Tibial artery (tissue), 4 donors: ENCODE measurements at regions not wholly inside any gene's neighbourhood (a gene's known extent, or its start where the extent isn't known, plus 50 kb on each side); places are given as distances from the start of the nearest gene placed in this dataset.

Source experiments
- DNase-seq, 2 donors: peaks; one replicate each; pipeline ENCODE4 v3.0.0-alpha.2; 2019
- H3K27ac ChIP-seq, 2 donors: fragments of 200-600 bp; sonication (generic) in 1 of 2; 1 replicate in 1 of 2; 2 replicates in 1 of 2; pipeline ENCODE4 v1.5.1; 2018 to 2019; ENCODE audit warnings: mild to moderate bottlenecking in 1 of 2
- H3K27me3 ChIP-seq, 2 donors: fragments of 200-600 bp; sonication (generic) in 1 of 2; one replicate each; pipeline versions ENCODE4 v1.5.1 to v1.6.0; 2016 to 2019
- H3K36me3 ChIP-seq, 3 donors: fragments of 200-600 bp; sonication (generic) in 2 of 3; one replicate each; pipeline ENCODE4 v1.5.1; 2016 to 2019; ENCODE audit warnings: mild to moderate bottlenecking in 2 of 3
- H3K4me1 ChIP-seq, 4 donors: fragments of 200-600 bp; sonication (generic) in 2 of 4; 1 replicate in 3 of 4; 2 replicates in 1 of 4; pipeline ENCODE4 v1.5.1; 2016 to 2019
- H3K4me3 ChIP-seq, 2 donors: fragments of 200-600 bp; sonication (generic) in 1 of 2; 1 replicate in 1 of 2; 2 replicates in 1 of 2; pipeline ENCODE4 v1.5.1; 2018 to 2019; ENCODE audit warnings: mild to moderate bottlenecking in 2 of 2
- H3K9me3 ChIP-seq, 3 donors: fragments of 200-600 bp; sonication (generic) in 1 of 3; one replicate each; pipeline ENCODE4 v1.5.1; 2016 to 2019
- CTCF ChIP-seq, 2 experiments: fragments of 200-600 bp in 1 of 2; fragments of 450-650 bp in 1 of 2; IDR thresholded peaks; one replicate each; pipeline ENCODE4 v1.5.1; 2017 to 2019; ENCODE audit warnings: antibody characterized with exemption in 2 of 2, mild to moderate bottlenecking in 1 of 2, moderate library complexity in 1 of 2
- intact Hi-C: fragments of 100-400 bp; cut with DNase I; formaldehyde crosslinking; loops from one replicate; pipeline ENCODE4 v1.15.0; 2023; ENCODE audit warnings: low total_unique reads

GRCh38 chr6:105935416-105935815, 150.7 kb upstream of the PRDM1 start:
- peaks cover 0 to 3% of the 10 kb centered on the region in 2 donors for H3K27me3 ChIP-seq
- H3K4me1 ChIP-seq: no peaks in the 10 kb centered on the region
- no peak for DNase-seq
- H3K4me3 ChIP-seq: no peak overlapping the region
- no peaks in the 10 kb centered on the region for H3K9me3 ChIP-seq
- H3K27ac ChIP-seq: no peak overlapping the region
- TF ChIP-seq CTCF (IDR thresholded peaks at IDR 0.05): no peak
- H3K36me3 ChIP-seq: no peaks in the 10 kb centered on the region
- intact Hi-C loops: no loop called here

- Histone ChIP-seq H3K4me3 (no peak overlapping the region), H3K36me3 (no peaks in the 10 kb centered on the region), H3K27ac (no peak overlapping the region), H3K9me3 (no peaks in the 10 kb centered on the region), H3K27me3 (peaks cover 0 to 3% of the 10 kb centered on the region in 2 donors), H3K4me1 (no peaks in the 10 kb centered on the region)
- no peak for DNase-seq
- TF ChIP-seq CTCF (IDR thresholded peaks at IDR 0.05): no peak
- intact Hi-C loops: no loop called here
These were observed 151.4 kb upstream of the PRDM1 start for GRCh38 chr6:105934708-105935107.

- intact Hi-C loops: no loop called here
- no peaks in the 10 kb centered on the region for H3K9me3 ChIP-seq
- H3K27ac ChIP-seq: no peak overlapping the region
- no peaks in the 10 kb centered on the region for H3K4me1 ChIP-seq
- no peak for DNase-seq
- peaks cover 0 to 3% of the 10 kb centered on the region in 2 donors for H3K27me3 ChIP-seq
- TF ChIP-seq CTCF (IDR thresholded peaks at IDR 0.05): no peak
- no peaks in the 10 kb centered on the region for H3K36me3 ChIP-seq
- no peak overlapping the region for H3K4me3 ChIP-seq
These were observed 153.7 kb upstream of the PRDM1 start for GRCh38 chr6:105932440-105932839.

- Histone ChIP-seq H3K36me3 (no peaks in the 10 kb centered on the region), H3K27ac (no peak overlapping the region), H3K4me1 (no peaks in the 10 kb centered on the region), H3K27me3 (peaks cover 0 to 3% of the 10 kb centered on the region in 2 donors), H3K9me3 (no peaks in the 10 kb centered on the region), H3K4me3 (no peak overlapping the region)
- DNase-seq: no peak
- intact Hi-C loops: no loop called here
- TF ChIP-seq CTCF (IDR thresholded peaks at IDR 0.05): no peak
These were observed 156.5 kb upstream of the PRDM1 start for GRCh38 chr6:105929626-105930025.

GRCh38 chr6:105926318-105926717, 159.8 kb upstream of the PRDM1 start:
- intact Hi-C loops: no loop called here
- no peak for DNase-seq
- H3K27me3 ChIP-seq: no peaks in the 10 kb centered on the region
- no peak overlapping the region for H3K4me3 ChIP-seq
- no peaks in the 10 kb centered on the region for H3K9me3 ChIP-seq
- no peak for TF ChIP-seq CTCF (IDR thresholded peaks at IDR 0.05)
- no peaks in the 10 kb centered on the region for H3K36me3 ChIP-seq
- no peak overlapping the region for H3K27ac ChIP-seq
- no peaks in the 10 kb centered on the region for H3K4me1 ChIP-seq

GRCh38 chr6:105925706-105926105, 160.4 kb upstream of the PRDM1 start:
- H3K4me3 ChIP-seq: no peak overlapping the region
- intact Hi-C loops: no loop called here
- TF ChIP-seq CTCF (IDR thresholded peaks at IDR 0.05): no peak
- no peaks in the 10 kb centered on the region for H3K27me3 ChIP-seq
- H3K27ac ChIP-seq: no peak overlapping the region
- H3K36me3 ChIP-seq: no peaks in the 10 kb centered on the region
- no peaks in the 10 kb centered on the region for H3K9me3 ChIP-seq
- DNase-seq: no peak
- no peaks in the 10 kb centered on the region for H3K4me1 ChIP-seq
